A673 (cell line): ENCODE measurements at regions not wholly inside any gene's neighbourhood (a gene's known extent, or its start where the extent isn't known, plus 50 kb on each side); places are given as distances from the start of the nearest gene placed in this dataset.

ENCODE experiments used
- BruUV-seq: library from RNA; stranded (reverse); fragments of 400-500 nt; replicated peaks from 2 replicates; lab custom pipeline; 2021; lab: Mats Ljungman, UMichigan
- CTCF ChIA-PET: fragments of 300-600 bp; sonication (Branson Sonifier 250); formaldehyde crosslinking; loops from one replicate; lab custom pipeline; 2022; ENCODE audit warnings: antibody characterized with exemption; lab: Charles Lee
- POLR2A ChIA-PET: fragments of 300-600 bp; sonication (Branson Sonifier 250); formaldehyde crosslinking; loops from one replicate; lab custom pipeline; 2022; ENCODE audit warnings: antibody characterized with exemption; ENCODE audit not compliant: low non-redundant PET; lab: Charles Lee
- DNase-seq: peaks from one replicate; pipeline ENCODE4 v3.0.0-alpha.2; 2015; ENCODE audit warnings: low spot score
- H3K27ac ChIP-seq: fragments of 200-600 bp; sonication (generic); 2 replicates; pipeline ENCODE4 v1.5.1; 2016; ENCODE audit warnings: mixed run types, low read depth, mild to moderate bottlenecking, mixed read lengths, antibody characterized with exemption, low read length; ENCODE audit not compliant: poor library complexity, severe bottlenecking
- H3K27me3 ChIP-seq: fragments of 200-600 bp; sonication (generic); replicated peaks from 2 replicates; pipeline ENCODE4 v1.6.1; 2017; ENCODE audit warnings: mixed run types, low read depth, mild to moderate bottlenecking, mixed read lengths, antibody characterized with exemption, low read length; ENCODE audit not compliant: insufficient read depth, poor library complexity
- H3K36me3 ChIP-seq: fragments of 200-600 bp; sonication (generic); 2 replicates; pipeline ENCODE4 v1.6.1; 2016; ENCODE audit warnings: mixed run types, mild to moderate bottlenecking, mixed read lengths, antibody characterized with exemption, low read length; ENCODE audit not compliant: insufficient read depth, poor library complexity, severe bottlenecking
- H3K4me1 ChIP-seq: fragments of 200-600 bp; sonication (generic); 2 replicates; pipeline ENCODE4 v1.6.1; 2017; ENCODE audit warnings: mixed run types, mild to moderate bottlenecking, mixed read lengths, antibody characterized with exemption, low read length; ENCODE audit not compliant: insufficient read depth, poor library complexity, severe bottlenecking
- H3K4me3 ChIP-seq: fragments of 200-600 bp; sonication (generic); 2 replicates; pipeline ENCODE4 v1.5.1; 2016; ENCODE audit warnings: low read depth, mixed run types, mild to moderate bottlenecking, mixed read lengths, low read length; ENCODE audit not compliant: poor library complexity, severe bottlenecking
- H3K9me3 ChIP-seq: fragments of 200-600 bp; sonication (generic); 2 replicates; pipeline ENCODE4 v1.6.1; 2016; ENCODE audit warnings: mixed run types, low read depth, mild to moderate bottlenecking, mixed read lengths, antibody characterized with exemption, low read length; ENCODE audit not compliant: poor library complexity, severe bottlenecking
- CTCF ChIP-seq: fragments of 300-800, 200-600 bp; sonication (generic); conservative IDR thresholded peaks from 2 replicates; pipeline ENCODE4 v1.5.1; 2017; ENCODE audit warnings: low read depth, mild to moderate bottlenecking, antibody characterized with exemption, low read length, moderate library complexity, mixed read lengths
- EZH2 ChIP-seq: fragments of 200-600 bp; sonication (generic); IDR thresholded peaks from 2 replicates; pipeline ENCODE4 v1.6.1; 2017; ENCODE audit warnings: borderline replicate concordance, low read depth, mild to moderate bottlenecking, mixed read lengths, antibody characterized with exemption, low read length; ENCODE audit not compliant: poor library complexity, severe bottlenecking
- intact Hi-C: fragments of 100-400 bp; cut with micrococcal nuclease; formaldehyde crosslinking; loops from one replicate; pipeline ENCODE4 v1.10.0; 2022; ENCODE audit not compliant: unreplicated experiment

GRCh38 chr1:189790335-189790734 lies 687.3 kb downstream of the BRINP3 start:
- no peak for TF ChIP-seq EZH2
- TF ChIP-seq CTCF, result no peak
- Histone ChIP-seq H3K9me3 (no peaks in the 10 kb centered on the region), H3K4me3 (no peak overlapping the region), H3K27ac (no peak overlapping the region), H3K4me1 (no peaks in the 10 kb centered on the region), H3K36me3 (no peaks in the 10 kb centered on the region), H3K27me3 (no peaks in the 10 kb centered on the region)
- ChIA-PET CTCF (no interaction called here), POLR2A (no interaction called here)
- no TSS peak for BruUV-seq
- no peak for DNase-seq
- intact Hi-C loops, result no loop called here

GRCh38 chr1:189803364-189803763 lies 674.3 kb downstream of the BRINP3 start:
- intact Hi-C loops, result no loop called here
- peaks cover 9% of the 10 kb centered on the region for H3K4me1 ChIP-seq
- TF ChIP-seq EZH2, result no peak
- no peak for TF ChIP-seq CTCF
- no peaks in the 10 kb centered on the region for H3K9me3 ChIP-seq
- H3K36me3 ChIP-seq, result no peaks in the 10 kb centered on the region
- H3K4me3 ChIP-seq, result no peak overlapping the region
- DNase-seq, result no peak
- CTCF ChIA-PET, result interaction anchor here (0.5 kb wide), 1 partner anchor 998 kb away, joined by 4 read pairs; no protein-coding TSS in a partner anchor
- H3K27ac ChIP-seq, result no peak overlapping the region
- POLR2A ChIA-PET, result no interaction called here
- no TSS peak for BruUV-seq
- H3K27me3 ChIP-seq, result no peaks in the 10 kb centered on the region

- Histone ChIP-seq H3K27me3 (no peaks in the 10 kb centered on the region), H3K27ac (no peak overlapping the region), H3K36me3 (no peaks in the 10 kb centered on the region), H3K4me1 (peaks cover 9% of the 10 kb centered on the region), H3K4me3 (no peak overlapping the region), H3K9me3 (no peaks in the 10 kb centered on the region)
- TF ChIP-seq CTCF (no peak), EZH2 (no peak)
- intact Hi-C loops, result no loop called here
- ChIA-PET POLR2A (no interaction called here), CTCF (no interaction called here)
- no peak for DNase-seq
- no TSS peak for BruUV-seq
Observed at GRCh38 chr1:189804352-189804751, 673.3 kb downstream of the BRINP3 start.
